Naive B cell (primary cell): ENCODE measurements at regions not wholly inside any gene's neighbourhood (a gene's known extent, or its start where the extent isn't known, plus 50 kb on each side); places are given as distances from the start of the nearest gene placed in this dataset.

Source experiments
- ATAC-seq, 2 donors: fragments of 150-1000 bp; cut with Tn5 transposase; 2 replicates each; pipeline ENCODE4 v1.10.0; 2021; ENCODE audit warnings: low read depth in 2 of 2, mild to moderate bottlenecking in 2 of 2, moderate library complexity in 2 of 2
- DNase-seq: peaks from one replicate; pipeline ENCODE4 v3.0.0; 2022
- H3K27ac Mint-ChIP-seq, 6 donors: one replicate each; pipeline ENCODE4 v1.8.0; 2020 to 2022; ENCODE audit warnings: mild to moderate bottlenecking in 6 of 6, mixed read lengths in 6 of 6, moderate library complexity in 5 of 6, inconsistent platforms in 2 of 6
- H3K27me3 Mint-ChIP-seq, 3 donors: one replicate each; pipeline ENCODE4 v1.8.0; 2021 to 2022; ENCODE audit warnings: mixed read lengths in 3 of 3, mild to moderate bottlenecking in 1 of 3
- H3K36me3 Mint-ChIP-seq, 2 donors: one replicate each; pipeline ENCODE4 v1.8.0; 2020 to 2022; ENCODE audit warnings: mixed read lengths in 2 of 2, inconsistent platforms in 1 of 2, mild to moderate bottlenecking in 1 of 2
- H3K4me1 Mint-ChIP-seq, 3 donors: one replicate each; pipeline ENCODE4 v1.8.0; 2020 to 2022; ENCODE audit warnings: mixed read lengths in 3 of 3, inconsistent platforms in 1 of 3, mild to moderate bottlenecking in 1 of 3, moderate library complexity in 1 of 3
- H3K4me3 Mint-ChIP-seq, 8 donors: one replicate each; pipeline ENCODE4 v1.8.0; 2020 to 2022; ENCODE audit warnings: mild to moderate bottlenecking in 8 of 8, mixed read lengths in 8 of 8, moderate library complexity in 8 of 8, inconsistent platforms in 2 of 8
- H3K9me3 Mint-ChIP-seq, 7 donors: one replicate each; pipeline ENCODE4 v1.8.0; 2020 to 2022; ENCODE audit warnings: mixed read lengths in 7 of 7, mild to moderate bottlenecking in 5 of 7, inconsistent platforms in 2 of 7, moderate library complexity in 1 of 7

DNA sequence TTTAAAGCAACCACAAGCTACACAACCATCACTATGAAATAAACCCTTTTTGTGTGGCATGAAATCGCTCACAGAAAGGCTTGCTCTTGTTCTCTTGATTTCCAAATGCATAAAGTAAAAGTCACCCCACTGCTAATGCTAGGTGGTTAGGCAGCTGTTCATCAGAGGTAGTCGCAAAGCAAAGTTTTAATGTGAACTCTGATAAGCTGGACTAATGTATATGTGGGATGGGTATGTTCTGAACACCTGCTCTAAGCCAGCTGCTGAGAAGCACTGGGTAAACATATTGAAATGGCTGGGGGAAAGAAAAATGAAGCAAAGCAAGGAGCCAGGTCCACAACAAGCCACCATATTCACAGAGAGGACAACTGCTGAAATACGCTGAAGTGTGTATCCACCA, 142.3 kb downstream of the KLF12 start:
- no peaks in the 10 kb centered on the region for H3K27me3 Mint-ChIP-seq
- H3K4me3 Mint-ChIP-seq, result peak overlapping the region in 1 of 8 donors; percentile 12
- peaks cover 8 to 11% of the 10 kb centered on the region in 2 donors for H3K36me3 Mint-ChIP-seq
- no peaks in the 10 kb centered on the region for H3K9me3 Mint-ChIP-seq
- peaks cover 61 to 65% (median 63%) of the 10 kb centered on the region in 3 donors for H3K4me1 Mint-ChIP-seq
- ATAC-seq, result no peak
- H3K27ac Mint-ChIP-seq, result peak overlapping the region in 3 of 6 donors; percentile 0 to 88 (median 10)
- DNase-seq, result no peak

DNA sequence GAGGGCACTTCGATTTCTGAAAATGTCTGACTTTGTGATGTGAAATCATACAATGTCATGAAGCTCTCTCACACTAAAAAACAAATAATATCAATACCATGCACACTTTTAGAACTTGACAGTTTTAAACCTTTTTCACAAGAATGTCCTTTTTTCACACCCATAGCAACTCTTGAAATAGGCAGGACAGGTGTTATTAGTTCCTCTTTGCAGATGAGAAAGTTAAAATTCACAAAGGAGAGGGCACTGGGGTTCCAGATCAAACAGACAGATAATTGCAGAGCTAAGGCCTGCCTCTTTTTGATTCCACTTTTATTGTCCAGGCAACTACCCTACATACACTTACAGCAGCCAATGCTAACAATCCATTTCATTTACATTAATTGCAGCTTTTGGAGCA, 142.8 kb downstream of the KLF12 start:
- DNase-seq, result no peak
- Mint-ChIP-seq H3K4me3 (no peak overlapping the region), H3K36me3 (peaks cover 8 to 11% of the 10 kb centered on the region in 2 donors), H3K27ac (peak overlapping the region in 3 of 6 donors; percentile 3 to 11 (median 10)), H3K4me1 (peaks cover 57 to 61% (median 59%) of the 10 kb centered on the region in 3 donors), H3K27me3 (no peaks in the 10 kb centered on the region), H3K9me3 (no peaks in the 10 kb centered on the region)
- ATAC-seq, result peak in 1 of 2 donors; percentile 43

DNA sequence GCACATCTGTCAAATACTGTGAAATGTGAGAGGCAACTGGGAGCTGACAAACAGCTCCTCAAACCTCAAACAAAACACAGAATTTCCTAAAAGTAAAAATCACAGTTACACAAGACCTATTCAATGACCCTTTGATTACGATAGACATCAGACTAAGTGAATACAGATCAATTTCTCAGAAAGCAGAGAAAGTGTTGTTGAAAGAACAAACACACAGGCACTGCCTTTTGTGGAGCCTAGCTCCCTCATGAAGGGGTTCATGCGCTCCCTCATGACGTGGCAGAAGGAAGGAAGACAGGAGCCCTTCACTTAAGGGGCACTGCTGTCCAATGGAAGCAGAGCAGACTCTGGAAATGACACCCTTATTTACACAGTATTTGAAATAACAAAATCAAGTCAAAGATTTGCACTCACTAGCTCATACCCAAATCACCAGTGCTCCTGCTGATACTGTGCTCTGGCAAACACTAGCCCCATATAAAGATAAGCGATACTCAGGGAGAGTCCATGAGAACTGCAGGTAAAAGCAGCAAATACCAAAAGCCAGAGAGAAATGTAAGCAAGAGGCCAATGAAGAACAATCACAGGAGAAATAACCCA, 144.9 kb downstream of the KLF12 start:
- Mint-ChIP-seq H3K4me1 (peaks cover 47 to 58% (median 50%) of the 10 kb centered on the region in 3 donors), H3K9me3 (no peaks in the 10 kb centered on the region), H3K4me3 (peak overlapping the region in 1 of 8 donors; percentile 29), H3K27me3 (no peaks in the 10 kb centered on the region), H3K27ac (peak overlapping the region in 5 of 6 donors; percentile 2 to 89 (median 51)), H3K36me3 (peaks cover 5 to 14% of the 10 kb centered on the region in 2 donors)
- ATAC-seq (no peak), DNase-seq (no peak)

DNA sequence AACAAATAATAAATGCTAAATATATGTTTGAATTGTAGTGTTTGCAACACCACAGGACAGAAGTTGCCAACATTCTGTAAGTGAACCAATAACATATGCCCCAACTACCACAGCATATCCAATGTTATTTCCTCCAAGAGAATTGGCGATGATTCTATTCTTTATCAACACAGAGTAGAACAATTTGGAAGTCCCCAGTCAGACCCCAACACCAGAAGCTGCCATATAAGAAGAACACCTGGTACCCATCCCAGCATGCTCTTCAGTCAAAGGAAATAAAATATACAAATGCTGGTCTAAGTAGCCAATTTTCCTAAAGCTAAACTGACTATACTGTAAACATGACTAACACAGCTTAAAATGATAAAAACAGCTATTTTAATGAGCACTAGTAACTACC, 145.7 kb downstream of the KLF12 start:
- H3K36me3 Mint-ChIP-seq, result peaks cover 5 to 7% of the 10 kb centered on the region in 2 donors
- H3K27me3 Mint-ChIP-seq, result no peaks in the 10 kb centered on the region
- H3K4me1 Mint-ChIP-seq, result peaks cover 39 to 55% (median 46%) of the 10 kb centered on the region in 3 donors
- H3K4me3 Mint-ChIP-seq, result no peak overlapping the region
- H3K27ac Mint-ChIP-seq, result peak overlapping the region in 4 of 6 donors; percentile 30 to 89 (median 62)
- no peaks in the 10 kb centered on the region for H3K9me3 Mint-ChIP-seq
- no peak for ATAC-seq
- DNase-seq, result no peak

DNA sequence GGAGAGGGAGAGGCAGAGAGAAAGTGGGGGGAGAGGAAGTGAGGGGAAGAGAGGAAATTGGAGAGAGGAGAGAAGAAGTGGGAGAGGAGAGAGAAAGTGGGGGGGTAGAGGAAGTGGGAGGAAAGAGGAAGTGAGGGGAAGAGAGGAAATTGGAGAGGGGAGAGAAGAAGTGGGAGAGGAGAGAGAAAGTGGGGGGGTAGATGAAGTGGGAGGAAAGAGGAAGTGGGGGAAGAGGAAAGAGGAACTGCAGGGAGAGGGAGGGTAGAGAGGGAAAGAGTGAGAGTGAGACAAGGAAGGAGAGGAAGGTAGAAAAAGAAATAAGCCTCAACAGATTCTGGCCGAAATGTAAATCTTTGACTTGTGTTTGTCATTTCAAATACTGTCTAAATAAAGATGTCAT, 146.6 kb downstream of the KLF12 start:
- DNase-seq, result no peak
- Mint-ChIP-seq H3K4me1 (peaks cover 39 to 55% (median 46%) of the 10 kb centered on the region in 3 donors), H3K9me3 (no peaks in the 10 kb centered on the region), H3K27me3 (no peaks in the 10 kb centered on the region), H3K36me3 (peaks cover 5 to 6% of the 10 kb centered on the region in 2 donors), H3K4me3 (no peak overlapping the region), H3K27ac (peak overlapping the region; percentile 77 to 96 (median 83))
- ATAC-seq, result peak in 1 of 2 donors; percentile 35

GRCh38 chr13:73985783-73986182, 148.4 kb downstream of the KLF12 start:
- H3K36me3 Mint-ChIP-seq, result peaks cover 6% of the 10 kb centered on the region in 2 donors
- H3K4me1 Mint-ChIP-seq, result peaks cover 24 to 44% (median 31%) of the 10 kb centered on the region in 3 donors
- H3K27ac Mint-ChIP-seq, result peak overlapping the region in 2 of 6 donors; percentile 59 to 77
- H3K27me3 Mint-ChIP-seq, result no peaks in the 10 kb centered on the region
- no peaks in the 10 kb centered on the region for H3K9me3 Mint-ChIP-seq
- ATAC-seq (no peak), DNase-seq (no peak)
- no peak overlapping the region for H3K4me3 Mint-ChIP-seq

- no peaks in the 10 kb centered on the region for H3K9me3 Mint-ChIP-seq
- peaks cover 6 to 9% of the 10 kb centered on the region in 2 donors for H3K36me3 Mint-ChIP-seq
- peak overlapping the region in 4 of 6 donors; percentile 27 to 88 (median 68) for H3K27ac Mint-ChIP-seq
- DNase-seq, result no peak
- ATAC-seq, result no peak
- no peak overlapping the region for H3K4me3 Mint-ChIP-seq
- no peaks in the 10 kb centered on the region for H3K27me3 Mint-ChIP-seq
- peaks cover 23 to 44% (median 29%) of the 10 kb centered on the region in 3 donors for H3K4me1 Mint-ChIP-seq
Measured at GRCh38 chr13:73984949-73985691, 149.1 kb downstream of the KLF12 start.

GRCh38 chr13:73984201-73984600, 150.0 kb downstream of the KLF12 start:
- DNase-seq, result no peak
- no peak for ATAC-seq
- no peak overlapping the region for H3K4me3 Mint-ChIP-seq
- peaks cover 6 to 9% of the 10 kb centered on the region in 2 donors for H3K36me3 Mint-ChIP-seq
- H3K27ac Mint-ChIP-seq, result peak overlapping the region in 1 of 6 donors; percentile 22
- H3K27me3 Mint-ChIP-seq, result no peaks in the 10 kb centered on the region
- peaks cover 17 to 36% (median 25%) of the 10 kb centered on the region in 3 donors for H3K4me1 Mint-ChIP-seq
- H3K9me3 Mint-ChIP-seq, result no peaks in the 10 kb centered on the region

DNA sequence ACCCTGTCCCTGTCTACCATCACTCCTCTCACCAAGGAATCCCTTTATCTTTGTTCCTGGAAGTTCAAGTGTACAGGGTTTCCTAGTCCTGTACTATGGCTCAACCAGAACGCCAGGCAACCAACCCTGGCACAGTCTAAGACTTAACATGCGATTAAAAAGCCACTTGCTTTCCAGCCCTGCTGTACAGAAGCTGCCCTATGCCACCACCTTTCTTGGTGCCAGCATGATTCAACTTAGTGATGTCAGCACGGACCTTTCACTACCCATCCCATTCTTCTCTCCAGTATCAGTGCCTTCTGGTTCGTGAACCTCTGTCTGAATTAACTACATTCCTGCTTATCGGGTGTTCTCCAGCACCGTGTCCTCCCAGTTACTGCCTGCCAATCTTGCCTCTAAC, 151.1 kb downstream of the KLF12 start:
- ATAC-seq, result no peak
- Mint-ChIP-seq H3K4me1 (peaks cover 15 to 28% (median 22%) of the 10 kb centered on the region in 3 donors), H3K36me3 (peaks cover 6 to 9% of the 10 kb centered on the region in 2 donors), H3K4me3 (no peak overlapping the region), H3K9me3 (no peaks in the 10 kb centered on the region), H3K27ac (no peak overlapping the region), H3K27me3 (no peaks in the 10 kb centered on the region)
- no peak for DNase-seq

DNA sequence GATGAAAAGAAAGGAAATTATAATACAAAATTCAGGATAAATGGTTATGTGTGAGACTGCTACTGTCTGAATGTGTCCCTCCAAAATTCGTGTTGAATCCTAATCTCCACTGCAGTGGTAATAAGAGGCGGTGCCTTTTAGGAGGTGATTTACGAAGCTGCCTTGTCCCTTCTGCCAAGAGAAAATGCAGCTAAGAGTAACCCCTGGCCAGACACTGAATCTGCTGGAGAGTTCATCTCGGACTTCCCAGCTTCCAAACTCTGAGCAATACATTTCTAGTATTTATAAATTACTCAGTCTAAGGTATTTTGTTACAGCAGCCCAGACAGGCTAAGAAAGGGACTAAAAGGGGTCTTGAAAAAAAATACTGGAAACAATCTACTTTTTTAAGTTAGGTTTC, 152.6 kb downstream of the KLF12 start:
- no peak overlapping the region for H3K4me3 Mint-ChIP-seq
- H3K4me1 Mint-ChIP-seq, result peaks cover 9 to 19% (median 13%) of the 10 kb centered on the region in 3 donors
- no peaks in the 10 kb centered on the region for H3K27me3 Mint-ChIP-seq
- DNase-seq (no peak), ATAC-seq (no peak)
- H3K36me3 Mint-ChIP-seq, result peaks cover 6 to 17% of the 10 kb centered on the region in 2 donors
- H3K9me3 Mint-ChIP-seq, result no peaks in the 10 kb centered on the region
- no peak overlapping the region for H3K27ac Mint-ChIP-seq

- DNase-seq, result no peak
- no peaks in the 10 kb centered on the region for H3K27me3 Mint-ChIP-seq
- peaks cover 31 to 40% (median 36%) of the 10 kb centered on the region in 3 donors for H3K4me1 Mint-ChIP-seq
- H3K36me3 Mint-ChIP-seq, result peaks cover 20 to 37% of the 10 kb centered on the region in 2 donors
- peak overlapping the region in 2 of 6 donors; percentile 58 to 79 for H3K27ac Mint-ChIP-seq
- H3K9me3 Mint-ChIP-seq, result peaks cover 6 to 19% (median 11%) of the 10 kb centered on the region in 7 donors
- ATAC-seq, result no peak
- H3K4me3 Mint-ChIP-seq, result peak overlapping the region in 2 of 8 donors; percentile 17 to 80
Measured at GRCh38 chr13:73975767-73976166, 158.4 kb downstream of the KLF12 start.

- Mint-ChIP-seq H3K4me3 (peak overlapping the region in 1 of 8 donors; percentile 48), H3K27ac (peak overlapping the region in 1 of 6 donors; percentile 31), H3K36me3 (peaks cover 20 to 34% of the 10 kb centered on the region in 2 donors), H3K27me3 (no peaks in the 10 kb centered on the region), H3K4me1 (peaks cover 38 to 50% (median 44%) of the 10 kb centered on the region in 3 donors), H3K9me3 (peaks cover 6 to 19% (median 11%) of the 10 kb centered on the region in 7 donors)
- no peak for ATAC-seq
- DNase-seq, result no peak
Measured at GRCh38 chr13:73974051-73974450, 160.2 kb downstream of the KLF12 start.

GRCh38 chr13:73973156-73973555, 161.0 kb downstream of the KLF12 start:
- H3K36me3 Mint-ChIP-seq, result peaks cover 20 to 34% of the 10 kb centered on the region in 2 donors
- peak overlapping the region in 2 of 8 donors; percentile 1 to 7 for H3K4me3 Mint-ChIP-seq
- peak overlapping the region in 1 of 6 donors; percentile 5 for H3K27ac Mint-ChIP-seq
- no peak for DNase-seq
- H3K4me1 Mint-ChIP-seq, result peaks cover 41 to 53% (median 49%) of the 10 kb centered on the region in 3 donors
- ATAC-seq, result no peak
- H3K27me3 Mint-ChIP-seq, result no peaks in the 10 kb centered on the region
- peaks cover 6 to 19% (median 11%) of the 10 kb centered on the region in 7 donors for H3K9me3 Mint-ChIP-seq
